H9 (cell line): ENCODE measurements at regions not wholly inside any gene's neighbourhood (a gene's known extent, or its start where the extent isn't known, plus 50 kb on each side); places are given as distances from the start of the nearest gene placed in this dataset.

ENCODE experiments used
- DNase-seq: peaks from one replicate; pipeline ENCODE4 v3.0.0-alpha.2; 2017
- H2AFZ ChIP-seq: one replicate; pipeline ENCODE4 v1.6.1; 2013; ENCODE audit warnings: mild to moderate bottlenecking, low read length, control low read depth, moderate library complexity
- H2AK5ac ChIP-seq: 2 replicates; pipeline ENCODE4 v1.6.1; 2013; ENCODE audit warnings: low read length, control low read depth, mixed read lengths; ENCODE audit not compliant: insufficient read length
- H2BK120ac ChIP-seq: one replicate; pipeline ENCODE4 v1.6.1; 2013; ENCODE audit warnings: low read depth, mild to moderate bottlenecking, low read length, control low read depth, inconsistent platforms; ENCODE audit not compliant: poor library complexity, severe bottlenecking
- H2BK12ac ChIP-seq: 2 replicates; pipeline ENCODE4 v1.6.1; 2013; ENCODE audit warnings: low read length, control low read depth, mixed read lengths, low read depth; ENCODE audit not compliant: insufficient read length
- H2BK15ac ChIP-seq: 2 replicates; pipeline ENCODE4 v1.6.1; 2013; ENCODE audit warnings: low read depth, low read length, control low read depth
- H2BK20ac ChIP-seq: one replicate; pipeline ENCODE4 v1.6.1; 2013; ENCODE audit warnings: low read depth, mild to moderate bottlenecking, low read length, control low read depth, inconsistent platforms; ENCODE audit not compliant: poor library complexity, severe bottlenecking
- H2BK5ac ChIP-seq: 2 replicates; pipeline ENCODE4 v1.6.1; 2013; ENCODE audit warnings: low read length, control low read depth, mixed read lengths; ENCODE audit not compliant: insufficient read length
- H3K14ac ChIP-seq: 2 replicates; pipeline ENCODE4 v1.6.1; 2013; ENCODE audit warnings: low read length, control low read depth; ENCODE audit not compliant: insufficient read depth
- H3K18ac ChIP-seq: 2 replicates; pipeline ENCODE4 v1.6.1; 2013; ENCODE audit warnings: low read depth, mild to moderate bottlenecking, mixed read lengths, low read length, control low read depth; ENCODE audit not compliant: insufficient read length
- H3K23ac ChIP-seq: 2 replicates; pipeline ENCODE4 v1.6.1; 2013; ENCODE audit warnings: low read length, control low read depth, mixed read lengths, low read depth; ENCODE audit not compliant: insufficient read length
- H3K23me2 ChIP-seq: 2 replicates; pipeline ENCODE4 v1.6.1; 2013; ENCODE audit warnings: low read depth, mild to moderate bottlenecking, mixed read lengths, low read length, control low read depth; ENCODE audit not compliant: insufficient read length, poor library complexity, severe bottlenecking
- H3K27ac ChIP-seq: 2 replicates; pipeline ENCODE4 v1.5.1; 2013; ENCODE audit warnings: low read length, control low read depth, mixed read lengths, low read depth; ENCODE audit not compliant: insufficient read length
- H3K27me3 ChIP-seq: 2 replicates; pipeline ENCODE4 v1.6.1; 2013; ENCODE audit warnings: low read length, control low read depth, inconsistent platforms; ENCODE audit not compliant: insufficient read depth
- H3K4ac ChIP-seq: 2 replicates; pipeline ENCODE4 v1.6.1; 2013; ENCODE audit warnings: low read depth, mild to moderate bottlenecking, control low read depth, inconsistent platforms, low read length, moderate library complexity
- H3K4me1 ChIP-seq: 2 replicates; pipeline ENCODE4 v1.6.1; 2013; ENCODE audit warnings: low read length, control low read depth, inconsistent platforms; ENCODE audit not compliant: insufficient read depth
- H3K4me2 ChIP-seq: 2 replicates; pipeline ENCODE4 v1.6.1; 2013; ENCODE audit warnings: low read length, control low read depth, mixed read lengths; ENCODE audit not compliant: insufficient read length, insufficient read depth
- H3K56ac ChIP-seq: 2 replicates; pipeline ENCODE4 v1.6.1; 2013; ENCODE audit warnings: low read depth, mild to moderate bottlenecking, mixed read lengths, low read length, control low read depth; ENCODE audit not compliant: insufficient read length
- H3K79me1 ChIP-seq: 2 replicates; pipeline ENCODE4 v1.6.1; 2013; ENCODE audit warnings: low read depth, mild to moderate bottlenecking, moderate library complexity, low read length, control low read depth, inconsistent platforms; ENCODE audit not compliant: insufficient read depth, poor library complexity, severe bottlenecking
- H3K79me2 ChIP-seq: 2 replicates; pipeline ENCODE4 v1.6.1; 2013; ENCODE audit warnings: low read length, control low read depth, inconsistent platforms; ENCODE audit not compliant: insufficient read depth
- H3K9ac ChIP-seq: 2 replicates; pipeline ENCODE4 v1.6.1; 2013; ENCODE audit warnings: low read length, control low read depth, mixed read lengths; ENCODE audit not compliant: insufficient read length; ENCODE audit errors: extremely low read depth
- H3K9me3 ChIP-seq: one replicate; pipeline ENCODE4 v1.6.1; 2013; ENCODE audit warnings: low read depth, low read length, inconsistent platforms; ENCODE audit not compliant: control insufficient read depth
- H3T11ph ChIP-seq: one replicate; pipeline ENCODE4 v1.6.1; 2013; ENCODE audit warnings: mild to moderate bottlenecking, low read length, control low read depth, inconsistent platforms
- H4K20me1 ChIP-seq: one replicate; pipeline ENCODE4 v1.6.1; 2013; ENCODE audit not compliant: control insufficient read depth, insufficient read length, insufficient read depth
- H4K5ac ChIP-seq: 2 replicates; pipeline ENCODE4 v1.6.1; 2013; ENCODE audit warnings: low read depth, mild to moderate bottlenecking, mixed read lengths, low read length, control low read depth; ENCODE audit not compliant: insufficient read length
- H4K8ac ChIP-seq: replicated peaks from 2 replicates; pipeline ENCODE4 v1.6.1; 2013; ENCODE audit warnings: low read length, control low read depth, mixed read lengths, low read depth; ENCODE audit not compliant: insufficient read length
- H4K91ac ChIP-seq: 2 replicates; pipeline ENCODE4 v1.6.1; 2013; ENCODE audit warnings: low read depth, mild to moderate bottlenecking, moderate library complexity, mixed read lengths, low read length, control low read depth; ENCODE audit not compliant: insufficient read length
- H3K27ac Mint-ChIP-seq, 3 experiments: 2 replicates in 2 of 3; 3 replicates in 1 of 3; pipeline ENCODE4 v1.8.0; 2020 to 2021; ENCODE audit warnings: mixed read lengths in 3 of 3, mild to moderate bottlenecking in 1 of 3, moderate library complexity in 1 of 3
- H3K27me3 Mint-ChIP-seq: 2 replicates; pipeline ENCODE4 v1.8.0; 2021; ENCODE audit warnings: low read depth, mild to moderate bottlenecking, moderate library complexity, mixed read lengths
- H3K36me3 Mint-ChIP-seq, 3 experiments: 2 replicates in 2 of 3; 3 replicates in 1 of 3; pipeline ENCODE4 v1.8.0; 2020 to 2021; ENCODE audit warnings: low read depth in 3 of 3, mixed read lengths in 3 of 3; ENCODE audit not compliant: insufficient read depth in 1 of 3
- H3K4me1 Mint-ChIP-seq, 2 experiments: 2 replicates each; pipeline ENCODE4 v1.8.0; 2020; ENCODE audit warnings: mixed read lengths in 2 of 2
- H3K4me3 Mint-ChIP-seq, 2 experiments: 2 replicates in 1 of 2; 3 replicates in 1 of 2; pipeline ENCODE4 v1.8.0; 2020 to 2021; ENCODE audit warnings: mild to moderate bottlenecking in 2 of 2, mixed read lengths in 2 of 2, moderate library complexity in 1 of 2
- H3K9me3 Mint-ChIP-seq, 2 experiments: 2 replicates in 1 of 2; 3 replicates in 1 of 2; pipeline ENCODE4 v1.8.0; 2020; ENCODE audit warnings: mild to moderate bottlenecking in 2 of 2, mixed read lengths in 2 of 2, moderate library complexity in 1 of 2
- WGBS: extraction: QIAGEN DNeasy Blood & Tissue Kit; methylation state at CpG from one replicate; pipeline ENCODE4 v1.1.7; 2013; ENCODE audit warnings: missing lambda C conversion rate, low lambda C conversion rate, mixed read lengths; ENCODE audit not compliant: insufficient read length; ENCODE audit errors: extremely low coverage; 5-methylcytosine and 5-hydroxymethylcytosine counted together
- TF ChIP-seq, protein P1 (sequence below): fragments of 200-600 bp; sonication (generic); conservative IDR thresholded peaks from 3 replicates; pipeline ENCODE4 v1.8.0; 2021; ENCODE audit warnings: antibody characterized with exemption, mild to moderate bottlenecking

DNA sequence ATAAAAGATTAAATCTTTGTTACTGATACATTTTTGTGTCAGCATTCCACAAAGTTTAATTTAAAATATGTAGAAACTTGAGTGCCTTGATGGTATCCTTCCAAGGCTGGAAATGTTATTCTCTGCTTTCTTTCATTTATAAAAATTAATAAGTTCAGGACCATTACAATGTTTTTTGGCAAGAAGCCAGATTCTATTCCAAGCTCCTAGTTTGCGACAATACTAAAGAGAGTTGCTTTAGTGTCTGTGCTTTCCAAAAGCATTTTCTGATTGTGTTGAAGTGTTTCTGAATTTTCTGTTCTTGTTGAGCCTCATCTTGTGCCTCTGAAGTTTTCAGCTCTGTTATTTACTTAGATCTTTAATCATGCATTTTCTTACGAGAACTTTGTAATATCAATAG is 516.2 kb downstream of the KCTD8 start:
- Histone ChIP-seq H3K4ac (no peak overlapping the region), H2AK5ac (no peak overlapping the region), H3K9ac (no peak overlapping the region), H2BK120ac (no peak overlapping the region), H3K4me1 (no peaks in the 10 kb centered on the region), H3K27ac (no peak overlapping the region), H2BK15ac (no peak overlapping the region), H3K79me1 (no peaks in the 10 kb centered on the region), H4K8ac (no peak overlapping the region), H3T11ph (no peak overlapping the region), H2BK5ac (no peak overlapping the region), H4K5ac (no peak overlapping the region), H3K4me2 (no peak overlapping the region), H3K18ac (no peak overlapping the region), H2AFZ (no peak overlapping the region), H2BK12ac (no peak overlapping the region), H3K14ac (no peak overlapping the region), H3K56ac (no peak overlapping the region), H4K91ac (no peak overlapping the region), H2BK20ac (no peak overlapping the region), H4K20me1 (no peaks in the 10 kb centered on the region), H3K23ac (no peak overlapping the region), H3K27me3 (no peaks in the 10 kb centered on the region), H3K23me2 (no peaks in the 10 kb centered on the region), H3K79me2 (no peaks in the 10 kb centered on the region; the same call in 1 of the 2 replicates), H3K9me3 (no peaks in the 10 kb centered on the region)
- Mint-ChIP-seq H3K27me3 (no peaks in the 10 kb centered on the region), H3K36me3 (no peaks in the 10 kb centered on the region), H3K4me3 (no peak overlapping the region), H3K27ac (no peak overlapping the region), H3K9me3 (no peaks in the 10 kb centered on the region), H3K4me1 (peaks cover 3 to 4% of the 10 kb centered on the region in 2 experiments; a peak in 2 of 4 replicates)
- no peak for DNase-seq
- TF ChIP-seq, protein P1, sequence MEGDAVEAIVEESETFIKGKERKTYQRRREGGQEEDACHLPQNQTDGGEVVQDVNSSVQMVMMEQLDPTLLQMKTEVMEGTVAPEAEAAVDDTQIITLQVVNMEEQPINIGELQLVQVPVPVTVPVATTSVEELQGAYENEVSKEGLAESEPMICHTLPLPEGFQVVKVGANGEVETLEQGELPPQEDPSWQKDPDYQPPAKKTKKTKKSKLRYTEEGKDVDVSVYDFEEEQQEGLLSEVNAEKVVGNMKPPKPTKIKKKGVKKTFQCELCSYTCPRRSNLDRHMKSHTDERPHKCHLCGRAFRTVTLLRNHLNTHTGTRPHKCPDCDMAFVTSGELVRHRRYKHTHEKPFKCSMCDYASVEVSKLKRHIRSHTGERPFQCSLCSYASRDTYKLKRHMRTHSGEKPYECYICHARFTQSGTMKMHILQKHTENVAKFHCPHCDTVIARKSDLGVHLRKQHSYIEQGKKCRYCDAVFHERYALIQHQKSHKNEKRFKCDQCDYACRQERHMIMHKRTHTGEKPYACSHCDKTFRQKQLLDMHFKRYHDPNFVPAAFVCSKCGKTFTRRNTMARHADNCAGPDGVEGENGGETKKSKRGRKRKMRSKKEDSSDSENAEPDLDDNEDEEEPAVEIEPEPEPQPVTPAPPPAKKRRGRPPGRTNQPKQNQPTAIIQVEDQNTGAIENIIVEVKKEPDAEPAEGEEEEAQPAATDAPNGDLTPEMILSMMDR: no peak
- no CpG with 5 or more reads among the region's 2 CpGs for WGBS
